ENCODE measurements at regions not wholly inside any gene's neighbourhood (a gene's known extent, or its start where the extent isn't known, plus 50 kb on each side); places are given as distances from the start of the nearest gene placed in this dataset.

DNA sequence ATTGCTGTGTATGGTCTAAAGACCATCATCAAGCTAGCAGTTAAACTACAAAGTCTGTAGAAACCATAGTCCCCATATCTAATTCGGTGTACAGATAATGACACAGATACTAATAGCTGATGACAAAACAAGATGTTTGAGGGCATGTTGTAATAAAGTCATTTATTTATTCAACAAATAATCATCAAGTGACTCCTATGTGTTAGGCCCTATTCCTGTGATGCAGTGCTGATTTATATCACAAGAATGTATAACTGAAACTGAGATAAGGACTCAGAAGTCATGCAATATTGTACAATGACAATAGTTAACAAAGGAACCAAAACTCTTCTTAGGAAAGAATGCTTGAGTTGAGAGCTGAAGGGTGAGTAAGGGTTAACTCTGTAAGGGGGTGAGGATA is 315.0 kb upstream of the NR3C2 start:
- TF ChIP-seq ZFP82 (CRISPR knock-in tag; IDR thresholded peaks at IDR 0.05; ENCODE audit: borderline replicate concordance) (no peak), EP300 (IDR thresholded peaks at IDR 0.05; ENCODE audit: low read depth in 2 of 2, low read length in 2 of 2) (no peak), EP300 (CRISPR knock-in tag; IDR thresholded peaks at IDR 0.05; ENCODE audit: borderline replicate concordance) (no peak), IRX3 (CRISPR knock-in tag; IDR thresholded peaks at IDR 0.05; ENCODE audit: borderline replicate concordance, low read depth) (no peak), ZNF263 (CRISPR knock-in tag; IDR thresholded peaks at IDR 0.05) (no peak), HNRNPUL1 (IDR thresholded peaks at IDR 0.05; ENCODE audit: low read depth, low read length) (no peak), SMAD3 (CRISPR knock-in tag; IDR thresholded peaks at IDR 0.05) (no peak)
- TF ChIP-seq, protein P1, sequence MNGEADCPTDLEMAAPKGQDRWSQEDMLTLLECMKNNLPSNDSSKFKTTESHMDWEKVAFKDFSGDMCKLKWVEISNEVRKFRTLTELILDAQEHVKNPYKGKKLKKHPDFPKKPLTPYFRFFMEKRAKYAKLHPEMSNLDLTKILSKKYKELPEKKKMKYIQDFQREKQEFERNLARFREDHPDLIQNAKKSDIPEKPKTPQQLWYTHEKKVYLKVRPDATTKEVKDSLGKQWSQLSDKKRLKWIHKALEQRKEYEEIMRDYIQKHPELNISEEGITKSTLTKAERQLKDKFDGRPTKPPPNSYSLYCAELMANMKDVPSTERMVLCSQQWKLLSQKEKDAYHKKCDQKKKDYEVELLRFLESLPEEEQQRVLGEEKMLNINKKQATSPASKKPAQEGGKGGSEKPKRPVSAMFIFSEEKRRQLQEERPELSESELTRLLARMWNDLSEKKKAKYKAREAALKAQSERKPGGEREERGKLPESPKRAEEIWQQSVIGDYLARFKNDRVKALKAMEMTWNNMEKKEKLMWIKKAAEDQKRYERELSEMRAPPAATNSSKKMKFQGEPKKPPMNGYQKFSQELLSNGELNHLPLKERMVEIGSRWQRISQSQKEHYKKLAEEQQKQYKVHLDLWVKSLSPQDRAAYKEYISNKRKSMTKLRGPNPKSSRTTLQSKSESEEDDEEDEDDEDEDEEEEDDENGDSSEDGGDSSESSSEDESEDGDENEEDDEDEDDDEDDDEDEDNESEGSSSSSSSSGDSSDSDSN (CRISPR knock-in tag; IDR thresholded peaks at IDR 0.05), result no peak

All from HepG2 (cell line).